GM12891 (cell line): ENCODE measurements at regions not wholly inside any gene's neighbourhood (a gene's known extent, or its start where the extent isn't known, plus 50 kb on each side); places are given as distances from the start of the nearest gene placed in this dataset.

ENCODE experiments used
- DNase-seq: peaks from one replicate; pipeline ENCODE4 v3.0.0; 2011; ENCODE audit warnings: low spot score; ENCODE audit not compliant: insufficient read length
- FAIRE-seq: peaks from 2 replicates; lab custom pipeline; 2011; peaks lifted over from hg19 to GRCh38; lab: Jason Lieb, UNC
- PAX5 ChIP-seq: IDR thresholded peaks from 2 replicates; pipeline ENCODE4 v1.6.1; 2011; ENCODE audit warnings: low read length, moderate library complexity, mild to moderate bottlenecking; ENCODE audit not compliant: insufficient read depth, severe bottlenecking
- POLR2A ChIP-seq: IDR thresholded peaks from 2 replicates; pipeline ENCODE4 v1.6.1; 2011; ENCODE audit warnings: low read depth, low read length, control low read depth
- POLR2AphosphoS5 ChIP-seq: IDR thresholded peaks from 2 replicates; pipeline ENCODE4 v1.6.1; 2011; ENCODE audit warnings: low read depth, low read length, control low read depth
- POU2F2 ChIP-seq: IDR thresholded peaks from 2 replicates; pipeline ENCODE4 v1.6.1; 2011; ENCODE audit warnings: low read depth, mild to moderate bottlenecking, control low read depth, low read length, moderate library complexity
- SPI1 ChIP-seq: IDR thresholded peaks from 2 replicates; pipeline ENCODE4 v1.6.1; 2011; ENCODE audit warnings: low read depth, low read length, control low read depth
- TAF1 ChIP-seq: IDR thresholded peaks from 2 replicates; pipeline ENCODE4 v1.6.1; 2011; ENCODE audit warnings: low read depth, low read length, control low read depth

GRCh38 chr13:111602874-111603273 is 282.4 kb downstream of the TEX29 start:
- DNase-seq (no peak), FAIRE-seq (no peak)
- TF ChIP-seq TAF1, result no peak
- TF ChIP-seq PAX5, result no peak
- TF ChIP-seq POLR2A, result no peak
- no peak for TF ChIP-seq POU2F2
- TF ChIP-seq SPI1, result no peak
- no peak for TF ChIP-seq POLR2AphosphoS5

GRCh38 chr13:111604097-111604496 is 283.7 kb downstream of the TEX29 start:
- DNase-seq (no peak), FAIRE-seq (no peak)
- TF ChIP-seq POLR2A (no peak), POLR2AphosphoS5 (no peak), PAX5 (no peak), SPI1 (no peak), POU2F2 (no peak), TAF1 (no peak)

- FAIRE-seq, result no peak
- DNase-seq, result no peak
- TF ChIP-seq POLR2AphosphoS5 (no peak), POLR2A (no peak), POU2F2 (no peak), TAF1 (no peak), PAX5 (no peak), SPI1 (no peak)
These were observed 288.1 kb downstream of the TEX29 start for GRCh38 chr13:111608556-111608955.

- TF ChIP-seq TAF1 (no peak), POLR2A (no peak), PAX5 (no peak)
- no peak for FAIRE-seq
These were observed 289.2 kb downstream of the TEX29 start for GRCh38 chr13:111609631-111610030.

GRCh38 chr13:111610081-111610480 is 289.6 kb downstream of the TEX29 start:
- no peak for FAIRE-seq
- TF ChIP-seq PAX5 (no peak), SPI1 (no peak), POLR2AphosphoS5 (no peak), TAF1 (no peak), POLR2A (no peak), POU2F2 (no peak)
- DNase-seq, result no peak

More at GRCh38 chr13:111609631-111610030, 289.2 kb downstream of the TEX29 start:
- DNase-seq, result no peak

DNA sequence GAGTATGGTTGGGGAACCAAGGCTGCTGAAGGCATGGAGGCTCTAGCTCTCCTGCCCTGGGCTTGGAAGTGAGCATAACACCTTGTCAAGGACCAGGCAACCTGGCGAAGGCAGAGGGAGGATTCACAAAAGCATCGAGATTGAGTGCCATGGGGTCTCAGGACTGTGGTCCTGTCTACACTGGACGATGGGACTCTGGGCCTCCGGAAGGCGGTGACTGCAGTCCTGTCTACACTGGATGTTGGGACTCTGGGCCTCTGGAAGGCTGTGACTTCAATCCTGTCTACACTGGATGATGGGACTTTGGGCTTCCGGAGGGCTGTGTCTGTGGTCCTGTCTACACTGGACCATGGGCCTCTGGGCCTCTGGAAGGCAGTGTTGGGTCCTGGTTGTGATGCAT is 290.4 kb downstream of the TEX29 start:
- DNase-seq (no peak), FAIRE-seq (no peak)
- TF ChIP-seq SPI1 (no peak), PAX5 (no peak), POLR2AphosphoS5 (no peak), POU2F2 (no peak), POLR2A (no peak)

DNA sequence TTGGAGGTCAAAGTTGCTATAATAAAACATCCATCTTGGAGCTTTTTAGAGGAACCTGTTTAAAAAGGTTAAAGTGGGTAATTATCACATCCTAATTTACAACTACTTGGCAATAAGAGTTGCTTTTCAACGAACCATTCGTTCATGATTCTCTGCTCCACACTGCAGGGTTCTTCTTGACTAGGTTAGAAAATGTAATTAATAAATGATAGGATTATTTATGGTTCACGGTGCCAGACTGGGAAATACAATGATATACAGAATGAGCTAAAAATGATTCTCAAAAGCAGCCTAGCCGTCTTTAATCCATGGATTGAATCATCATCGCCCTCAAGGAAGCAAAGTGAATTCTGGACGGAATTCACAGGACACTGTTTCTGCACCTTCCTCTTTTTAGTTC is 291.2 kb downstream of the TEX29 start:
- FAIRE-seq, result no peak

GRCh38 chr13:111612886-111613285 is 292.4 kb downstream of the TEX29 start:
- no peak for TF ChIP-seq POLR2A
- TF ChIP-seq PAX5, result no peak
- no peak for TF ChIP-seq TAF1
- no peak for TF ChIP-seq SPI1
- no peak for TF ChIP-seq POLR2AphosphoS5
- no peak for TF ChIP-seq POU2F2
- DNase-seq, result no peak
- FAIRE-seq, result no peak

More for the DNA sequence above, 291.2 kb downstream of the TEX29 start:
- TF ChIP-seq TAF1 (no peak), POU2F2 (no peak), POLR2A (no peak), SPI1 (no peak), PAX5 (no peak), POLR2AphosphoS5 (no peak)
- DNase-seq, result no peak

DNA sequence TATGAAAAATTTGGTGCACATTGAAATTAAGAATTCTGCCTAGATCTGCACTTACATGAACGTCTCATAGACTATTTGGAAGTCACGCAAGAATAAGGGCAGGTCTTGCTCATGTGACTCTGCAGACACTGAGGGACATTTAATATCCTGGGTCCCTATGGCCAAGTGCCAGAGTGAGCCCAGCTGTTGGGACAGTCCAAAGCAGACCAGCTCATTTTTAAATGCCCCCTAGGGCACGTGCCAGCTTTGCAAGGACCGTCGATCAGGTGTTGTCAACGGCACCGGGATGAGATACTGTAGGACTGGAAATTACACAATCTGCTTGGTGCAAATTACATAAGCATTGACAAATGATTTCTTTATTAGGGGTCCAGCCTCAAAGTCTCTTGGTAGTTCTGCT is 293.6 kb downstream of the TEX29 start:
- FAIRE-seq, result no peak
- no peak for DNase-seq
- TF ChIP-seq SPI1, result no peak
- TF ChIP-seq POLR2AphosphoS5, result no peak
- TF ChIP-seq POLR2A, result no peak
- no peak for TF ChIP-seq TAF1
- no peak for TF ChIP-seq POU2F2
- no peak for TF ChIP-seq PAX5

- DNase-seq (no peak), FAIRE-seq (no peak)
- TF ChIP-seq SPI1, result no peak
- no peak for TF ChIP-seq PAX5
- TF ChIP-seq POLR2A, result no peak
- no peak for TF ChIP-seq POLR2AphosphoS5
- TF ChIP-seq POU2F2, result no peak
- no peak for TF ChIP-seq TAF1
These were observed 294.2 kb downstream of the TEX29 start for GRCh38 chr13:111614613-111615012.
